ENCODE measurements at regions not wholly inside any gene's neighbourhood (a gene's known extent, or its start where the extent isn't known, plus 50 kb on each side); places are given as distances from the start of the nearest gene placed in this dataset.

DNA sequence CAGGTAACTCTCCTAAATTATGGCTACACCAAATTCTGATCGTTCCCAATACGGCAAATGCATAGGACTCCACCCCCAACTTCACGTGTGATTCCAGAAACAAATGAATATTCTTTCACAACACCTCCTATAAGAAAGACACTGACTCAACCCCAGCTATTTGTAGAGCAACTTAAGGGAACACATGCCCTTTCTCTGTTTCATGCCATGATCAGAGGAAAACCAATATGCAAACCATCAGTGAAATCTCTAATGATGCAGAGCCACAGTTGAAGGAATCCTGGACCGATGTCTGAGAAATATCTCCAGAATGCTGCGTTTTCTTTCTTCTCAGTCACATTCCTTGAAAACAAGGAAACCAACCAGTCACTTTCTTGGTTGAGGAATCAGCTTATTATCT, 164.2 kb upstream of the PTBP2 start (continued):
- TF ChIP-seq, protein P1, sequence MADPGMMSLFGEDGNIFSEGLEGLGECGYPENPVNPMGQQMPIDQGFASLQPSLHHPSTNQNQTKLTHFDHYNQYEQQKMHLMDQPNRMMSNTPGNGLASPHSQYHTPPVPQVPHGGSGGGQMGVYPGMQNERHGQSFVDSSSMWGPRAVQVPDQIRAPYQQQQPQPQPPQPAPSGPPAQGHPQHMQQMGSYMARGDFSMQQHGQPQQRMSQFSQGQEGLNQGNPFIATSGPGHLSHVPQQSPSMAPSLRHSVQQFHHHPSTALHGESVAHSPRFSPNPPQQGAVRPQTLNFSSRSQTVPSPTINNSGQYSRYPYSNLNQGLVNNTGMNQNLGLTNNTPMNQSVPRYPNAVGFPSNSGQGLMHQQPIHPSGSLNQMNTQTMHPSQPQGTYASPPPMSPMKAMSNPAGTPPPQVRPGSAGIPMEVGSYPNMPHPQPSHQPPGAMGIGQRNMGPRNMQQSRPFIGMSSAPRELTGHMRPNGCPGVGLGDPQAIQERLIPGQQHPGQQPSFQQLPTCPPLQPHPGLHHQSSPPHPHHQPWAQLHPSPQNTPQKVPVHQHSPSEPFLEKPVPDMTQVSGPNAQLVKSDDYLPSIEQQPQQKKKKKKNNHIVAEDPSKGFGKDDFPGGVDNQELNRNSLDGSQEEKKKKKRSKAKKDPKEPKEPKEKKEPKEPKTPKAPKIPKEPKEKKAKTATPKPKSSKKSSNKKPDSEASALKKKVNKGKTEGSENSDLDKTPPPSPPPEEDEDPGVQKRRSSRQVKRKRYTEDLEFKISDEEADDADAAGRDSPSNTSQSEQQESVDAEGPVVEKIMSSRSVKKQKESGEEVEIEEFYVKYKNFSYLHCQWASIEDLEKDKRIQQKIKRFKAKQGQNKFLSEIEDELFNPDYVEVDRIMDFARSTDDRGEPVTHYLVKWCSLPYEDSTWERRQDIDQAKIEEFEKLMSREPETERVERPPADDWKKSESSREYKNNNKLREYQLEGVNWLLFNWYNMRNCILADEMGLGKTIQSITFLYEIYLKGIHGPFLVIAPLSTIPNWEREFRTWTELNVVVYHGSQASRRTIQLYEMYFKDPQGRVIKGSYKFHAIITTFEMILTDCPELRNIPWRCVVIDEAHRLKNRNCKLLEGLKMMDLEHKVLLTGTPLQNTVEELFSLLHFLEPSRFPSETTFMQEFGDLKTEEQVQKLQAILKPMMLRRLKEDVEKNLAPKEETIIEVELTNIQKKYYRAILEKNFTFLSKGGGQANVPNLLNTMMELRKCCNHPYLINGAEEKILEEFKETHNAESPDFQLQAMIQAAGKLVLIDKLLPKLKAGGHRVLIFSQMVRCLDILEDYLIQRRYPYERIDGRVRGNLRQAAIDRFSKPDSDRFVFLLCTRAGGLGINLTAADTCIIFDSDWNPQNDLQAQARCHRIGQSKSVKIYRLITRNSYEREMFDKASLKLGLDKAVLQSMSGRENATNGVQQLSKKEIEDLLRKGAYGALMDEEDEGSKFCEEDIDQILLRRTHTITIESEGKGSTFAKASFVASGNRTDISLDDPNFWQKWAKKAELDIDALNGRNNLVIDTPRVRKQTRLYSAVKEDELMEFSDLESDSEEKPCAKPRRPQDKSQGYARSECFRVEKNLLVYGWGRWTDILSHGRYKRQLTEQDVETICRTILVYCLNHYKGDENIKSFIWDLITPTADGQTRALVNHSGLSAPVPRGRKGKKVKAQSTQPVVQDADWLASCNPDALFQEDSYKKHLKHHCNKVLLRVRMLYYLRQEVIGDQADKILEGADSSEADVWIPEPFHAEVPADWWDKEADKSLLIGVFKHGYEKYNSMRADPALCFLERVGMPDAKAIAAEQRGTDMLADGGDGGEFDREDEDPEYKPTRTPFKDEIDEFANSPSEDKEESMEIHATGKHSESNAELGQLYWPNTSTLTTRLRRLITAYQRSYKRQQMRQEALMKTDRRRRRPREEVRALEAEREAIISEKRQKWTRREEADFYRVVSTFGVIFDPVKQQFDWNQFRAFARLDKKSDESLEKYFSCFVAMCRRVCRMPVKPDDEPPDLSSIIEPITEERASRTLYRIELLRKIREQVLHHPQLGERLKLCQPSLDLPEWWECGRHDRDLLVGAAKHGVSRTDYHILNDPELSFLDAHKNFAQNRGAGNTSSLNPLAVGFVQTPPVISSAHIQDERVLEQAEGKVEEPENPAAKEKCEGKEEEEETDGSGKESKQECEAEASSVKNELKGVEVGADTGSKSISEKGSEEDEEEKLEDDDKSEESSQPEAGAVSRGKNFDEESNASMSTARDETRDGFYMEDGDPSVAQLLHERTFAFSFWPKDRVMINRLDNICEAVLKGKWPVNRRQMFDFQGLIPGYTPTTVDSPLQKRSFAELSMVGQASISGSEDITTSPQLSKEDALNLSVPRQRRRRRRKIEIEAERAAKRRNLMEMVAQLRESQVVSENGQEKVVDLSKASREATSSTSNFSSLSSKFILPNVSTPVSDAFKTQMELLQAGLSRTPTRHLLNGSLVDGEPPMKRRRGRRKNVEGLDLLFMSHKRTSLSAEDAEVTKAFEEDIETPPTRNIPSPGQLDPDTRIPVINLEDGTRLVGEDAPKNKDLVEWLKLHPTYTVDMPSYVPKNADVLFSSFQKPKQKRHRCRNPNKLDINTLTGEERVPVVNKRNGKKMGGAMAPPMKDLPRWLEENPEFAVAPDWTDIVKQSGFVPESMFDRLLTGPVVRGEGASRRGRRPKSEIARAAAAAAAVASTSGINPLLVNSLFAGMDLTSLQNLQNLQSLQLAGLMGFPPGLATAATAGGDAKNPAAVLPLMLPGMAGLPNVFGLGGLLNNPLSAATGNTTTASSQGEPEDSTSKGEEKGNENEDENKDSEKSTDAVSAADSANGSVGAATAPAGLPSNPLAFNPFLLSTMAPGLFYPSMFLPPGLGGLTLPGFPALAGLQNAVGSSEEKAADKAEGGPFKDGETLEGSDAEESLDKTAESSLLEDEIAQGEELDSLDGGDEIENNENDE (IDR thresholded peaks at IDR 0.05; ENCODE audit: insufficient replicate concordance, low read length): no peak
- TF ChIP-seq GABPA (IDR thresholded peaks at IDR 0.05; ENCODE audit: borderline replicate concordance, insufficient read depth, low read length): no peak

Data from H1 (cell line).